Lung (tissue), 11 donors: ENCODE measurements at regions not wholly inside any gene's neighbourhood (a gene's known extent, or its start where the extent isn't known, plus 50 kb on each side); places are given as distances from the start of the nearest gene placed in this dataset.

ENCODE experiments used
- ATAC-seq: fragments of 200-7000 bp; cut with Tn5 transposase; one replicate; pipeline ENCODE4 v1.9.1; 2020; ENCODE audit warnings: moderate number of reproducible peaks; ENCODE audit not compliant: insufficient read depth, low FRiP score
- DNase-seq, 3 donors: peaks; one replicate each; pipeline ENCODE4 v3.0.0-alpha.2; 2013 to 2017
- H3K27ac ChIP-seq, 2 donors: one replicate each; pipeline ENCODE4 v1.5.1; 2013; ENCODE audit warnings: mild to moderate bottlenecking in 2 of 2, moderate library complexity in 2 of 2, control low read depth in 1 of 2, inconsistent platforms in 1 of 2, low read depth in 1 of 2, low read length in 1 of 2
- H3K27me3 ChIP-seq, 3 donors: one replicate each; pipeline ENCODE4 v1.5.1; 2013; ENCODE audit warnings: low read length in 2 of 3; ENCODE audit not compliant: control insufficient read depth in 3 of 3, insufficient read depth in 3 of 3
- H3K36me3 ChIP-seq, 4 donors: one replicate each; pipeline ENCODE4 v1.5.1; 2013; ENCODE audit warnings: low read length in 4 of 4, mild to moderate bottlenecking in 1 of 4, moderate library complexity in 1 of 4; ENCODE audit not compliant: control insufficient read depth in 4 of 4, insufficient read depth in 4 of 4
- H3K4me1 ChIP-seq, 5 donors: one replicate each; pipeline ENCODE4 v1.5.1; 2013; ENCODE audit warnings: low read length in 5 of 5, mild to moderate bottlenecking in 2 of 5, moderate library complexity in 1 of 5; ENCODE audit not compliant: control insufficient read depth in 5 of 5, insufficient read depth in 5 of 5
- H3K4me3 ChIP-seq: one replicate; pipeline ENCODE4 v1.5.1; 2013; ENCODE audit warnings: mild to moderate bottlenecking, control low read depth, moderate library complexity
- H3K9ac ChIP-seq, 2 donors: one replicate each; pipeline ENCODE4 v1.5.1; 2013; ENCODE audit warnings: low read length in 2 of 2, control low read depth in 1 of 2; ENCODE audit not compliant: insufficient read depth in 1 of 2
- H3K9me3 ChIP-seq, 4 donors: one replicate each; pipeline ENCODE4 v1.5.1; 2013; ENCODE audit warnings: low read length in 3 of 4, mild to moderate bottlenecking in 1 of 4, moderate library complexity in 1 of 4; ENCODE audit not compliant: control insufficient read depth in 4 of 4, insufficient read depth in 3 of 4
- WGBS, 2 donors: extraction: QIAGEN DNeasy Blood & Tissue Kit; methylation state at CpG; one replicate each; pipeline ENCODE4 v1.1.7; 2013; 5-methylcytosine and 5-hydroxymethylcytosine counted together
- TF ChIP-seq, protein P1 (sequence below): IDR thresholded peaks from 2 replicates; pipeline ENCODE4 v1.5.1; 2012; ENCODE audit warnings: mild to moderate bottlenecking; ENCODE audit errors: control extremely low read depth, extremely low read depth
- donor health status: control.
- donor health status: control.
- donor health status: Bipolar disorder and iron deficiency.
- donor health status: healthy.
- donor health status: DM: yes; HTN: yes; CAD: no.

- ATAC-seq (no peak), DNase-seq (no peak)
- H3K4me3 ChIP-seq = no peak overlapping the region
- H3K9me3 ChIP-seq = no peaks in the 10 kb centered on the region
- H3K4me1 ChIP-seq = peaks cover 0 to 3% (median 0%) of the 10 kb centered on the region in 5 donors
- no peak overlapping the region for H3K9ac ChIP-seq
- TF ChIP-seq, protein P1, sequence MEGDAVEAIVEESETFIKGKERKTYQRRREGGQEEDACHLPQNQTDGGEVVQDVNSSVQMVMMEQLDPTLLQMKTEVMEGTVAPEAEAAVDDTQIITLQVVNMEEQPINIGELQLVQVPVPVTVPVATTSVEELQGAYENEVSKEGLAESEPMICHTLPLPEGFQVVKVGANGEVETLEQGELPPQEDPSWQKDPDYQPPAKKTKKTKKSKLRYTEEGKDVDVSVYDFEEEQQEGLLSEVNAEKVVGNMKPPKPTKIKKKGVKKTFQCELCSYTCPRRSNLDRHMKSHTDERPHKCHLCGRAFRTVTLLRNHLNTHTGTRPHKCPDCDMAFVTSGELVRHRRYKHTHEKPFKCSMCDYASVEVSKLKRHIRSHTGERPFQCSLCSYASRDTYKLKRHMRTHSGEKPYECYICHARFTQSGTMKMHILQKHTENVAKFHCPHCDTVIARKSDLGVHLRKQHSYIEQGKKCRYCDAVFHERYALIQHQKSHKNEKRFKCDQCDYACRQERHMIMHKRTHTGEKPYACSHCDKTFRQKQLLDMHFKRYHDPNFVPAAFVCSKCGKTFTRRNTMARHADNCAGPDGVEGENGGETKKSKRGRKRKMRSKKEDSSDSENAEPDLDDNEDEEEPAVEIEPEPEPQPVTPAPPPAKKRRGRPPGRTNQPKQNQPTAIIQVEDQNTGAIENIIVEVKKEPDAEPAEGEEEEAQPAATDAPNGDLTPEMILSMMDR = no peak
- no peak overlapping the region for H3K27ac ChIP-seq
- H3K36me3 ChIP-seq = no peaks in the 10 kb centered on the region
- 73 to 79% methylated on average over 2 of the region's 2 CpGs for WGBS, 2 donors
- H3K27me3 ChIP-seq = peaks cover 0 to 50% (median 30%) of the 10 kb centered on the region in 3 donors
Observed at GRCh38 chrX:15943391-15943790, 88.8 kb upstream of the AP1S2 start.

DNA sequence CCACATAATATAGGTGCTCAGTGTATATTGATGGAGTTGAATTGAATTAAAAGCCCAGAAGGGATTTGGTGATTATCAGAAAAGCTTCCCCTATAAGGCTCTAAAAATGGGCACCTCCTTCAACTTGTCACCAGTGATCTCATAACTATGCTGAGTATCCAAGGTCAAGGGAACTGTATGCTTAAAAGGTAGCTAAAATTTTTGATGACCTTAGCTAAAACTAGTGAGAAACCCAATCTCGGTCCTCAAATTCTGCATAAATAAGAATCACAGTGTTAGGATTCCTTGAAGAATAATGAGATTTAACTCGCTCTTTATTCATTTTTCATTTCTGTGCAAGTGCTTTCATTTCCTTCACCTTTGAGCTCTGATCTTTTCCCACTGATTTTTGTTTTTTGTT lies 87.7 kb upstream of the AP1S2 start:
- H3K4me1 ChIP-seq = peaks cover 0 to 2% (median 0%) of the 10 kb centered on the region in 5 donors
- TF ChIP-seq, protein P1 = no peak
- H3K9me3 ChIP-seq = no peaks in the 10 kb centered on the region
- H3K27me3 ChIP-seq = peaks cover 0 to 49% (median 33%) of the 10 kb centered on the region in 3 donors
- no peak overlapping the region for H3K27ac ChIP-seq
- H3K9ac ChIP-seq = no peak overlapping the region
- 74 to 100% methylated on average over 2 of the region's 2 CpGs for WGBS, 2 donors
- H3K4me3 ChIP-seq = no peak overlapping the region
- no peaks in the 10 kb centered on the region for H3K36me3 ChIP-seq
- ATAC-seq = no peak
- no peak for DNase-seq

- Histone ChIP-seq H3K9ac (no peak overlapping the region), H3K9me3 (no peaks in the 10 kb centered on the region), H3K27ac (no peak overlapping the region), H3K4me3 (no peak overlapping the region), H3K36me3 (no peaks in the 10 kb centered on the region), H3K27me3 (peaks cover 0 to 42% (median 29%) of the 10 kb centered on the region in 3 donors), H3K4me1 (no peaks in the 10 kb centered on the region)
- DNase-seq (no peak), ATAC-seq (no peak)
- WGBS, 2 donors = 46 to 71% methylated on average over 2 of the region's 2 CpGs
- TF ChIP-seq, protein P1 = no peak
Observed at GRCh38 chrX:15939737-15940136, 85.1 kb upstream of the AP1S2 start.

GRCh38 chrX:15938072-15938471 lies 83.5 kb upstream of the AP1S2 start:
- no peaks in the 10 kb centered on the region for H3K36me3 ChIP-seq
- H3K9me3 ChIP-seq = no peaks in the 10 kb centered on the region
- no peak for ATAC-seq
- H3K27me3 ChIP-seq = peaks cover 3 to 39% (median 32%) of the 10 kb centered on the region in 3 donors
- TF ChIP-seq, protein P1 = no peak
- H3K9ac ChIP-seq = no peak overlapping the region
- H3K27ac ChIP-seq = no peak overlapping the region
- 78 to 90% methylated on average over 6 of the region's 6 CpGs for WGBS, 2 donors
- H3K4me1 ChIP-seq = no peaks in the 10 kb centered on the region
- DNase-seq = no peak
- H3K4me3 ChIP-seq = no peak overlapping the region
